Right lobe of liver (tissue), 4 donors: ENCODE measurements at regions not wholly inside any gene's neighbourhood (a gene's known extent, or its start where the extent isn't known, plus 50 kb on each side); places are given as distances from the start of the nearest gene placed in this dataset.

Experiments used
- CTCF ChIP-seq, 4 donors: fragments of 200-600 bp in 3 of 4; fragments of 450-650 bp in 1 of 4; IDR thresholded peaks; one replicate each; pipeline versions ENCODE4 v1.5.1 to v1.8.0; 2016 to 2022; ENCODE audit warnings: antibody characterized with exemption in 4 of 4, mild to moderate bottlenecking in 2 of 4
- POLR2A ChIP-seq: fragments of 450-650 bp; IDR thresholded peaks from one replicate; pipeline ENCODE4 v1.6.1; 2017; ENCODE audit warnings: antibody characterized with exemption, mild to moderate bottlenecking
- donor health status: DM: no; HTN: no; CAD: no.
- donor health status: DM: no; HTN: no; CAD: no.
- donor health status: DM: no; HTN: yes; CAD: no.

DNA sequence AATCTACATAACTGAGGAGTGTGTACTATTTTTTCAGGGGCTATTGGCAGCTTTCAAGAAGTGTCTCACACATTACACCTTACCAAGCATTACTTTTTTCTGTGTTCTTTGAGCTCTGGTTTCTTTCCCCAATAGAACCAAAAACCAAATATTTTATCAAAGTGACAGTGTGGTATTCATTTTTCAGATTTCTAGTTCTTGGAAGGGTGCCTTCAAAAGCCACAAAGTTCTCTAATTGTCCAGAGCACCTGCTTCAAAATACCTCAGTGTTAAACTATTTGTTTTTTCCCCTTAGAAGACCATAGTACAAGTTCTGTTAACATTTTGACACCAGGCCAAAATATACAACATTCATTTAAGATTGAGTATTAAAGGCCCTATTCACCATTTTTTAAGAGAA lies 515.7 kb downstream of the ETNK1 start:
- TF ChIP-seq CTCF (IDR thresholded peaks at IDR 0.05) (no peak), POLR2A (no peak)
